ENCODE measurements at regions not wholly inside any gene's neighbourhood (a gene's known extent, or its start where the extent isn't known, plus 50 kb on each side); places are given as distances from the start of the nearest gene placed in this dataset.

- no peak overlapping the region for H3K27ac ChIP-seq
- H4K20me1 ChIP-seq = no peaks in the 10 kb centered on the region
- H3K27me3 ChIP-seq = no peaks in the 10 kb centered on the region
- H3K4me2 ChIP-seq = no peak overlapping the region
- no peaks in the 10 kb centered on the region for H3K9me3 ChIP-seq
- H3K4me1 ChIP-seq = no peaks in the 10 kb centered on the region
- no peak overlapping the region for H3K4me3 ChIP-seq
- no peak overlapping the region for H3K9ac ChIP-seq
- no peak for TF ChIP-seq Cebpa-rat (IDR thresholded peaks at IDR 0.05)
- H3K36me3 ChIP-seq = no peaks in the 10 kb centered on the region
Measured at GRCh38 chr7:13153742-13154141, 466.3 kb downstream of the ARL4A start.

- H3K27ac ChIP-seq = no peak overlapping the region
- no peak overlapping the region for H3K4me3 ChIP-seq
- H3K27me3 ChIP-seq = no peaks in the 10 kb centered on the region
- H3K4me1 ChIP-seq = no peaks in the 10 kb centered on the region
- no peak overlapping the region for H3K4me2 ChIP-seq
- H4K20me1 ChIP-seq = no peaks in the 10 kb centered on the region
- no peaks in the 10 kb centered on the region for H3K36me3 ChIP-seq
- TF ChIP-seq Cebpa-rat (IDR thresholded peaks at IDR 0.05) = no peak
- H3K9me3 ChIP-seq = no peaks in the 10 kb centered on the region
- H3K9ac ChIP-seq = no peak overlapping the region
Measured at GRCh38 chr7:13155188-13155587, 467.8 kb downstream of the ARL4A start.

GRCh38 chr7:13159003-13159402, 471.6 kb downstream of the ARL4A start:
- H3K27me3 ChIP-seq = no peaks in the 10 kb centered on the region
- no peaks in the 10 kb centered on the region for H3K36me3 ChIP-seq
- H3K9ac ChIP-seq = no peak overlapping the region
- H3K27ac ChIP-seq = no peak overlapping the region
- no peak overlapping the region for H3K4me3 ChIP-seq
- no peak for TF ChIP-seq Cebpa-rat (IDR thresholded peaks at IDR 0.05)
- no peaks in the 10 kb centered on the region for H3K9me3 ChIP-seq
- H3K4me2 ChIP-seq = no peak overlapping the region
- no peaks in the 10 kb centered on the region for H4K20me1 ChIP-seq
- no peaks in the 10 kb centered on the region for H3K4me1 ChIP-seq

DNA sequence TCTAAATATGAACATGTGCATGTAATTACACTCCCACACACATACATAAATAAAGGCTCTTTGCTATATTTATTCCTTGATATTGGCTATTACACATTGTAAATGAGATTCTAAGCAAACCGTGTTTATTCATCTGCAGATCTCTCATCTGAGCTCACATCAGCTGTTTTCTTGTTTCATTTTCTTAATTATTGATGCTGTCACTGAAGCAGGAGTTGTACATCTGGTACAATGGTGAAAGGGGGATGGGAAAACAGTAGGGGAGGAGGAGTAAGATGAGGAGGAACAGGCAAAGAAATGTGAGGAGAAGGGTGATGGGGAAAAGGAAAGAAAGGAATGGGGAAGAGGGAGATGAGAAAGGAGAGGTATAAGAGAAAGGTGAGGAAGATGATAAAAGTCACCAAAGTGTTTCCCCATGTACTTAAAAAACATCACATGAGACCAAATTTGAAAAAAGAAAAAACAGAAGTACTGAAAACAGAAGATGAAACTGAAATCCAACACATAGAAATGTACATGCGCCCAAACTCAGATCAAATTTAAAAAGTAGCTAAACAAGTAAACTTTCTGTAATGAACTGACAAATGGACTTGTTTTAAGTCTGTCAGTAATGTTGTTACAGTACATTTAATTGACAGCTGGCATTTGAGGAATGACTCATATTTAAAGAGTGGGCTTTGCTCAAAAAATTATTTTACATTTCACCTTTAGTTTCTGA, 472.2 kb downstream of the ARL4A start:
- Histone ChIP-seq H3K4me3 (no peak overlapping the region), H3K9me3 (no peaks in the 10 kb centered on the region), H3K27me3 (no peaks in the 10 kb centered on the region), H3K27ac (no peak overlapping the region), H4K20me1 (no peaks in the 10 kb centered on the region), H3K36me3 (no peaks in the 10 kb centered on the region), H3K9ac (no peak overlapping the region), H3K4me2 (no peak overlapping the region), H3K4me1 (no peaks in the 10 kb centered on the region)
- TF ChIP-seq Cebpa-rat (IDR thresholded peaks at IDR 0.05) = no peak

- H3K27me3 ChIP-seq = no peaks in the 10 kb centered on the region
- H3K4me2 ChIP-seq = no peak overlapping the region
- no peak overlapping the region for H3K9ac ChIP-seq
- no peak for TF ChIP-seq Cebpa-rat (IDR thresholded peaks at IDR 0.05)
- no peaks in the 10 kb centered on the region for H4K20me1 ChIP-seq
- no peak overlapping the region for H3K4me3 ChIP-seq
- H3K36me3 ChIP-seq = no peaks in the 10 kb centered on the region
- H3K27ac ChIP-seq = no peak overlapping the region
- H3K9me3 ChIP-seq = no peaks in the 10 kb centered on the region
- no peaks in the 10 kb centered on the region for H3K4me1 ChIP-seq
Measured at GRCh38 chr7:13161125-13161524, 473.7 kb downstream of the ARL4A start.

DNA sequence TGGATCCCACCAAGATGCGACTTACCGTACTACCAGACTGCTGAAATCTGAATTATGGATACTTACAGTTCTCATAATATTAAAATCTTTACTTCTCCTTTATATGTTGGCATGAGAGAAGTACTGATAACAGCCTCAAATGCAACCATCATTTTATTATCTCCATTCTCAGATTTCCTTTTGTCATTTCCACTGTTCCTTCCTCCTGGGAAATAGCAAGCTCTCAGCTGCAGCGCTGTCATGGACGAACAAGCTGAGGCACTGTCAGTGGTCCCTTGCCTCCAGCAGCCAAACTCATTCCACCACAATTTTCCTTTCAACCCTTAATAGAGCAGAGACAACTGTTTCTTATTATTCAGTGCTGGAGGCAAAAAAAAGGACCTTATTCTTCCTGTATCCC, 478.4 kb downstream of the ARL4A start:
- TF ChIP-seq Cebpa-rat (IDR thresholded peaks at IDR 0.05) = no peak
- Histone ChIP-seq H4K20me1 (no peaks in the 10 kb centered on the region), H3K9ac (no peak overlapping the region), H3K4me3 (no peak overlapping the region), H3K27me3 (no peaks in the 10 kb centered on the region), H3K4me2 (no peak overlapping the region), H3K27ac (no peak overlapping the region), H3K36me3 (no peaks in the 10 kb centered on the region), H3K9me3 (no peaks in the 10 kb centered on the region), H3K4me1 (no peaks in the 10 kb centered on the region)

GRCh38 chr7:13166801-13167200, 479.4 kb downstream of the ARL4A start:
- H3K4me2 ChIP-seq = no peak overlapping the region
- no peaks in the 10 kb centered on the region for H4K20me1 ChIP-seq
- no peak overlapping the region for H3K4me3 ChIP-seq
- H3K27me3 ChIP-seq = no peaks in the 10 kb centered on the region
- no peak overlapping the region for H3K9ac ChIP-seq
- TF ChIP-seq Cebpa-rat (IDR thresholded peaks at IDR 0.05) = no peak
- no peaks in the 10 kb centered on the region for H3K9me3 ChIP-seq
- H3K36me3 ChIP-seq = no peaks in the 10 kb centered on the region
- H3K27ac ChIP-seq = no peak overlapping the region
- no peaks in the 10 kb centered on the region for H3K4me1 ChIP-seq

DNA sequence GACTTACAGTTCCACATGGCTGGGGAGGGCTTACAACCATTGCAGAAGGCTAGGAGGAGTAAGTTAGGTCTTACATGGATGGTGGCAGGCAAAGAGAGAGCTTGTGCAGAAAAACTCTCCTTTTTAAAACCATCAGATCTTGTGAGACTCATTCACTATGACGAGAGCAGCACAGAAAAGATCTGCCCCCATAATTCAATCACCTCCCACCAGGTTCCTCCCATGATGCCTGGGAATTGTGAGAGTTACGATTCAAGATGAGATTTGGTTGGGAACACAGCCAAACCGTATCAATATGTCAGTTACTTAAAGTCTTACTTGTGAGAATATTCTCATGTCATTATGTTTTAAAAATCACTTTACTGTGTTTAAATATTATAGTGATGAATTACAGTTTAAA, 481.9 kb downstream of the ARL4A start:
- no peak overlapping the region for H3K27ac ChIP-seq

GRCh38 chr7:13174991-13175390, 487.6 kb downstream of the ARL4A start:
- no peak for TF ChIP-seq Cebpa-rat (IDR thresholded peaks at IDR 0.05)

More for the DNA sequence above, 481.9 kb downstream of the ARL4A start:
- no peaks in the 10 kb centered on the region for H4K20me1 ChIP-seq
- no peak for TF ChIP-seq Cebpa-rat (IDR thresholded peaks at IDR 0.05)
- H3K27me3 ChIP-seq = no peaks in the 10 kb centered on the region
- H3K9me3 ChIP-seq = no peaks in the 10 kb centered on the region
- no peak overlapping the region for H3K4me3 ChIP-seq
- no peak overlapping the region for H3K4me2 ChIP-seq
- H3K4me1 ChIP-seq = no peaks in the 10 kb centered on the region
- H3K9ac ChIP-seq = no peak overlapping the region
- H3K36me3 ChIP-seq = no peaks in the 10 kb centered on the region

DNA sequence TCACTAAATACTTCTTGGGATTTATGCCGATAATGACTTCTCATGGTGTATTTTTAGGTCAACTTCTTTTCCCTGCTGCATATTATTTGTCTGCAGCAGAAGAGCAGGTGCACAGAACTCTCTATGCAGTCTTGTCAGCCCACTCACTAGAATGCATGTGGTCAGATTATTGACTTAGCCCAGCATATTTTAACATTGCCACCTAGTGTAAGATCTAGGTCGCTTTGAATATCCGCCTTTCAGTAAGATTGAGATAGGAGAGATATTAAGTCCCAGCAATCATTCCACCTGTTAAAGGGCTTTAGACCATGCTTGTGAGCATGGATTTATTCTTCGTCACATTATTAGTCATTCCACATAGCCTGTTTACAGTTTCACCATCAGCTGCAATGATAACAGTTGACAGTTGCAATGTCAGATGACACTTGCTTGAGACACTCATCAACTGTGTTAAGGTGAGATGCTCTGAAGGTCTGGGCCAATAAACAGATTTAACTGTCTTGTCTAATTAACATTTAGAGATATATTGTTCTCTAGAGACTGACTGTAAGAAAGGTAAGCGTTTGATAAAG, 491.7 kb downstream of the ARL4A start:
- H3K9me3 ChIP-seq = no peaks in the 10 kb centered on the region
- no peak overlapping the region for H3K4me2 ChIP-seq
- H3K9ac ChIP-seq = no peak overlapping the region
- H3K36me3 ChIP-seq = no peaks in the 10 kb centered on the region
- no peak overlapping the region for H3K27ac ChIP-seq
- TF ChIP-seq Cebpa-rat (IDR thresholded peaks at IDR 0.05) = no peak
- no peaks in the 10 kb centered on the region for H3K27me3 ChIP-seq
- H3K4me1 ChIP-seq = no peaks in the 10 kb centered on the region
- H3K4me3 ChIP-seq = no peak overlapping the region
- H4K20me1 ChIP-seq = no peaks in the 10 kb centered on the region

More at GRCh38 chr7:13174991-13175390, 487.6 kb downstream of the ARL4A start:
- no peaks in the 10 kb centered on the region for H3K9me3 ChIP-seq
- no peaks in the 10 kb centered on the region for H3K4me1 ChIP-seq
- H3K27me3 ChIP-seq = no peaks in the 10 kb centered on the region
- H3K9ac ChIP-seq = no peak overlapping the region
- H3K4me2 ChIP-seq = no peak overlapping the region
- no peak overlapping the region for H3K27ac ChIP-seq
- no peaks in the 10 kb centered on the region for H3K36me3 ChIP-seq
- H4K20me1 ChIP-seq = no peaks in the 10 kb centered on the region
- no peak overlapping the region for H3K4me3 ChIP-seq

All from BLaER1 (cell line).